Endometrial microvascular endothelial cells (primary cell): ENCODE measurements at regions not wholly inside any gene's neighbourhood (a gene's known extent, or its start where the extent isn't known, plus 50 kb on each side); places are given as distances from the start of the nearest gene placed in this dataset.
"Not testable (repeated sequence)": the region's sequence is repeated elsewhere in the genome, so short reads cannot be mapped to it uniquely, and the experiment has no call there.

ENCODE experiments used
- in situ Hi-C: cut with HindIII; loops from 2 replicates; pipeline ENCODE4 v1.10.0; 2017; ENCODE audit warnings: low sequenced_read_pairs, low pct_unique_long_range_greater_than_20kb; ENCODE audit errors: inconsistent ontology term

DNA sequence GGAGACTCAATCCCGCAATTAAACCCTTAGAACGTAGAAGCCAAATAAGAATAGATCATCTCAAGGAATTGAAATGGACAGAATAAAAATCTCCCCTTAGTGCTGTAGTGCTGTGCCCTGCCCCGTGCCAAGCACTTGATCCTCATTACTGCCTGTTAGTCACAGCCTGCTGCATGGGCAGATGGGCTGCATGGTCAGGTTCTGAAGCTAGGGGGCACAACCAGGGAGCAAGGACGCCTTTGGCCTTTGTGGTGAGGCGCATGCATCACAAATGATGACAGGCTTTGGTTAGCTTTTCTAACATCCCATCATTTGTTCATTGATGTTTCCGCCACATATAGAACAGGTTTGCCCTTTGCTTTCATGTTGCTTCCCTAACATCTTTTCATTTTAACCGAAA is 336.3 kb upstream of the ADAMTS9 start:
- in situ Hi-C loops, result no loop called here

DNA sequence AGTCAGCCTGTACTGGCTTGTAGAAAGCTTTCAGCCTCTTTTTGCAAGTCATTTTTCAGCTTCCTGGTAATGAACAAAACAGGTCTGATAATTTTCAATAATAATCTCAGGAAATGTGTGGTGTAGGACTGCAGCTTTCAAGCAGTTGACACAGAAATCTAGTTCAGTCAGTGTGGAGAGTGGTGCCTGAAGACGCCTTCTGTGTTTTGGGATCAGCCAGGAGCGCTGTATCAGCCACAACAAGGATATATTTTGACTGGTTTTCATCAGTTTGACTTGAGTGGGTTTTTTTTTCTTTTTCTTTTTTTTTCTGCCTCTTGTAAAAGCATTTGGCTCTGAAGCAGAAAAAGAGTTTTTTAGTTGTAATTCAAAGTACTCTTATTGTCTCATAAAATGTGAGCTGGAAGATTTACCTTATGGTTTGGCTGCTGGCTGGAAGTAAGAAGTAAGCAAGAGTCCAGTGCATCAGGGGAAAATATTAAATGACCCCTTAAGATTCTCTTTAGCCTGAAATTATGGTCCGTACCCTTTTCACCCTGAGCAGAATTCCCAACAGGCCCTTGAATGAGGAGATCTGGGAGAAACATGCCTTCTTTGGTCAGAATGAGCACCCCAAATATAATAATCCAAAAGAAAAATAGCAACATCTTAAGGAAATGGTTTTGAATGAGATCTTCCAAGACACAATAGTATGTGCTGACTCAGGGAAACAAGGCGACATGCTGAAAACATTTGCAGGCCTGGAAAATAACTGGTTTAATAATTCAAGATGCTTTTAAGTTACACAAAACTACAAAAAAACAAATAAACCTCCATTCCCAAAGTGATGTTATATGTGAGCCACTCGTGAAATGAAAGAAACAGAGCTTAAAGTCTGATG is 332.7 kb upstream of the ADAMTS9 start:
- in situ Hi-C loops, result no loop called here

DNA sequence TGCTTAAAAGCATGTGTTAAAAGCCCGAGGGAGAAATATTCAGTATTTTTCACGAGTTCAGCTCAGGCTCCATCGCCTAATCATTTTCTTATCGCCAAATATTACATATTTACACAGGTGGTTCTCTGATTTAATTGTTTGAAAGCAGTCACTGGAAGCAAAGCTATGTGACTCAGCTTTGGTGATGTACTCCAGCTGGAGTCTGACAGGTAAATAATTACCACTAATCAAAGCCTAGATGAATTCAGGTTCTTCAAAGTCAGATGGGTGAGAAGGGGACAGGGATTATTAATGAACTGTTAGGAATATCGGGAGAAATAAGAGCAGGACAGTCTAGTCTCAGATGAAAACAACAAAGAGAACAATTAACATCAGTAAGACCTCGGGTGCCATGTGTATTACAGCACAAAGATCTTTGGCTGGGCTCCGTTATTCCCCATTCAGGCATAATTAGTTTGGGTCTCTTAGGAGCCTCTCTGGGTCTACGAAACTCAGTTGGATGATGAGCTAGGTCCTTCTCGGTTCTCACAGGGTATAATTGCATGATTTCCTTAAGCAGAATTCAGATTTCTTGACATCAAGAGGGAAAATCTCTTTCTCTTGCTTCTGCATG is 331.7 kb upstream of the ADAMTS9 start:
- in situ Hi-C loops, result no loop called here

DNA sequence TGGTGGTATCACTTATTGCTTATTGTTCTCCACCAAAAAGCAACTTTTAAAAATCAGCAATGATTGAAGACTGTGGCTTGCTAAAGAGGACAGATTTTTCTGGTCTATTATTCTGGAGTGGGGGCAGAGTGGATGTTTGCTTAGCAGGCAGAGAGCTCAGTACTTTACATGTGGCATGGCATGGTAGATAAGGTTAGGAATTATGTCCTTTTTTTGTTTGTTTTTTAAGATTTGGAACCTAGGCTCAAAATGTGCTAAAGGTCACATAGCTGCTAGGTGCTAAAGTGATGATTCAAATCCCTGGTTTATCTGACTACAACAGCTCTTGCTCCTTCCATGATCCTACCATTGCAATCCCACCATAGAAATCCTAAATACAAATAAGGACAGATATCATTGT is 331.0 kb upstream of the ADAMTS9 start:
- in situ Hi-C loops, result no loop called here

DNA sequence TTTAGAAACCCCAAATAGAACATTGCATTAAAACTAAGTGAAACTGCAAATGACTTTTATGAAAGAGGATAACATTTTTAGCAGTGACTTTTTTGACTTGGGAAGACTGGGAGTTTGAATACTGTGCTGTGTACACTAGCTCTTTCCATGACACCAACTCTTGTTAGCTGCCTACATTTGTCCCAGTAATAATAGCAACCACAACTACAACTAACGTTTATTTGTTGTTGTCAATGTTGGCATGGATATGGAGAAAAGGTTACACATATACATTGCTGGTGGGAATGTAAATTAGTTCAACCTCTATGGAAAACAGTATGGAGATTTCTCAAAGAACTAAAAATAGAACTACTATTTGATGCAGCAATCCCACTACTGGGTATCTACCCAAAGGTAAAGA is 329.6 kb upstream of the ADAMTS9 start:
- in situ Hi-C loops, result no loop called here

DNA sequence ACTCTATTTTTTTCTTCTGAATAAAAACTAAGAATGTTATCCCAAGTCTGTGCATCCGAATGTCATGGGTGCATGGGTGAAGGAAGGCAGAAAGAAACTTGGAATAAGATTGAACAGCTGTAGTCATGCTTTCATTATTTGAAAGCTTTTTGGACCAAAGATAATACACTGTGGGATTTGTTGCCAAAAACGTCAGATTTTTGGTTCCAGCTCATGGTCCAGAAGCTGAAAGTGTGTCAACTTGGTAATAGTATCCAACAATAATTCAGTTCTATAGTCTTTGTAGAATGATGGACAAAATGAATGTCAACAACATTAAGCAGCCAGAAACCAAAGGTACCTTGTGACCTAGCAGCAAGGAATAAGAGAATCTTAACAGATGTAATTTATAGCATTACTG is 327.9 kb upstream of the ADAMTS9 start:
- in situ Hi-C loops, result no loop called here

DNA sequence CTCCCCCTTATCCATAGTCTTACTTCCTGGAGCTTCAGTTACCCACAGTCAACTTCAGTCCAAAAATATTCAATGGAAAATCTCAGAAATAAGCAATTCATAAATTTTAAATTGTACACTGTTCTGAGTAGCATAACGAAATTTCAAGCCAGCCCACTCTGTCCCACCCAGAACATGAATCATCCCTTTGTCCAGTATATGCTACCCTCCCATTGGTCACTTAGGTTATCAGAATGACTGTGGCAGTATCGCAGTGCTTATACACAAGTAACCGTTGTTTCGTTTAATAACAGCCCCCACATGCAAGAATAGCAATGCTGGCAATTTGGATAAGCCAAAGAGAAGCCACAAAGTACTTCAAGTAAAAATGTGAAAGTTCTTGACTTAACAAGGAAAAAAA is 325.3 kb upstream of the ADAMTS9 start:
- in situ Hi-C loops, result no loop called here

DNA sequence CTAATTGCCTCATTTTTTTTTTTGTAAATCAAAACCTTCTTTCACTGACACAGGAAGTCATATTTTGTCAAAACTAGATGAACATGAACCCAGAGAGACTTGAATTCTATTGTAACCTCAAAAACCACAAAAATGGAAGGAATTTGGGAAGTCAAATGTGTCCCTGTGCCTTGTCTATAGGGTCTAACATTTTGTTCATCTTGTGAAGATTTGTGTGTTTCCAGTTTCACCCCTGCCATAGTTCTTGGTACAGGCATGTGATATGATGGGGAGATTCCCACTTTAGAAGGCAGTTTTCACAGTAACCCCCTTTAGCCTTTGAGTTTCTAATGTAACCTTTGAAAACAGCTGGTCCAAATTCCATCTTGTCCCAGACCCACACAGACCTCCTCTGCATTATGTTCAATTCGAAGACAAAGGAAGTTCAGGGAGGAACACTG is 318.5 kb upstream of the ADAMTS9 start:
- in situ Hi-C loops, result no loop called here

DNA sequence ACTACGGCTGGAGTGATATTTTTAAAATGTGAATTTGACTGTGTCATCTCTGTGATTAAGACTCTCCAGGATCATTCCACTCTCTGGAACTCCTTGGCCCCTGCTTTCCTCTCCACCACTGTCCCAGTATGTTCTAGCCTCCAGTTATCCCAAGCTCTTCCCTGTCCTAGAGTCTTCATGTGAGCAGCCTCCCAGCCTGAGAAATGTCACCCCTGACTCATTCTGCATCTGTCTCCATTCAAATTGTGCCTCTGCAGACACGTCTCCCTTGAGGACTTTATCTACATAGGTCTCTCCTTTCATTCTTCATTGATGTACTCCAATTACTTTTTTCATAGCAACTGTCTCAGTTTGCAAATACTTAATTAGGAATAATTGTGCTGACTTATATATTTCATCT is 317.7 kb upstream of the ADAMTS9 start:
- in situ Hi-C loops, result no loop called here

DNA sequence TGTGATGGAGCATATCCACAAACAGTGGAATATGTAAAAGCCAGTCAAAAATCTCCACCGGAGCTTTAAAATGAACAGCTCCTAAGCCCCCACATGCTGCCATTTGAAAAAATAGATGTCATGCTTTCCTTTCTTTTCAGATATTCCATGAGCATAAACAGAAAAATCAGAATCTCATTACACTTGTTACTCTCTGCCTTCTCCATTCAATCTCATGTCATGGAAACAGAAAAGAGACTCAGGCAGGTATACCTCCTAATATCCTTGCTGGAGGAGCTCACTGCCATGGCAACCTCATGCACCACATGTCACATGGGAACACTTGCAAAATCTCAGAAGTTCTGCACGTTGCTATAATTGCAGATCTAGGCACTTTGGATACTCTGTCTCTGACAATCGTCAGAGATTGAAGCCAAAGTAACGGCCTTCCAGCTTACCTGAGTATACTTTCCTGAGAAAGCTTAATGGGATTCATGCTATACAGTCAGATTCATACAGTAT is 317.0 kb upstream of the ADAMTS9 start:
- in situ Hi-C loops, result no loop called here

DNA sequence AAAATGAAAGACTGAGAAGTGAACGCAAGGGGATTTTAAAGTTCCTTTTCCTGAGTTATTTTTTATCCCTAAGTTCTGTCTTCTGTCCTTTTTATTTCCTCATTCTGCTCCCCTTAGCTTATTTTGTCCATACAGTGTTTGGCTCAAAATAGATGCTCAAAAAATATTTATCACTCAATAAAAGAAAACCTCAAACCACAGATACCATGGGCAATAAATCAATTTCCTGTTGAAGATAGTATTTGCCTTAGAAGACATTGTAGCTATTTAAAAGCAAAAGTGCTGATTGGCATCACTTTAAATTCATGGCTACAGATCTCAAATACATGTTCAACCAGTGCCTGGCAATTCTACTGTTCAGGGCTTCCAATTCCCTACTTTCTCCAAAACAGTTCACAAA is 316.5 kb upstream of the ADAMTS9 start:
- in situ Hi-C loops, result no loop called here

DNA sequence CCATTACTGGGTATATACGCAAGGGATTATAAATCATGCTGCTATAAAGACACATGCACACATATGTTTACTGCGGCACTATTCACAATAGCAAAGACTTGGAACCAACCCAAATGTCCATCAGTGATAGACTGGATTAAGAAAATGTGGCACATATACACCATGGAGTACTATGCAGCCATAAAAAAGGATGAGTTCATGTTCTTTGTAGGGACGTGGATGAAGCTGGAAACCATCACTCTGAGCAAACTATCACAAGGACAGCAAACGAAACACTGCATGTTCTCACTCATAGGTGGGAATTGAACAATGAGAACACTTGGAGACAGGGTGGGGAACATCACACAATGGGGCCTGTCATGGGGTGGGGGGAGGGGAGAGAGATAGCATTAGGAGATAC is 313.3 kb upstream of the ADAMTS9 start:
- in situ Hi-C loops, result not testable (repeated sequence)

DNA sequence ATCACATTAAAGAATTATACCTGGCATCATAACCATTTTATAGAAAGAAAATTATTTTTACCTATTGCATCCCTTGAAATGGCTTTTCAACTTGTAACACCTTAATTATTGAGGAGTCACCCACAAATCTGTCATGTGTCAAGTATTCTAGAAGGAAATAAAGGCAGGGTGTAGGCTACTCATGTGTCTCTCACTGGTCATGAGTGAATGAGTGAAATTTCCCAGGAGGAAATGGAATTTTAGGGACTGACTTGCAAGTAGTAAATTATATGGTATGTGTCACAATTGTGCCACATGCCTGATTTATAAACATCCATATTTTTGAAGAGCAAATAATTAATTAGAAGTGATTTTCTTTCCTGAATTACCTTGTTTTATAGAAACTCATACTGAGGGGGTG is 310.5 kb upstream of the ADAMTS9 start:
- in situ Hi-C loops, result no loop called here

DNA sequence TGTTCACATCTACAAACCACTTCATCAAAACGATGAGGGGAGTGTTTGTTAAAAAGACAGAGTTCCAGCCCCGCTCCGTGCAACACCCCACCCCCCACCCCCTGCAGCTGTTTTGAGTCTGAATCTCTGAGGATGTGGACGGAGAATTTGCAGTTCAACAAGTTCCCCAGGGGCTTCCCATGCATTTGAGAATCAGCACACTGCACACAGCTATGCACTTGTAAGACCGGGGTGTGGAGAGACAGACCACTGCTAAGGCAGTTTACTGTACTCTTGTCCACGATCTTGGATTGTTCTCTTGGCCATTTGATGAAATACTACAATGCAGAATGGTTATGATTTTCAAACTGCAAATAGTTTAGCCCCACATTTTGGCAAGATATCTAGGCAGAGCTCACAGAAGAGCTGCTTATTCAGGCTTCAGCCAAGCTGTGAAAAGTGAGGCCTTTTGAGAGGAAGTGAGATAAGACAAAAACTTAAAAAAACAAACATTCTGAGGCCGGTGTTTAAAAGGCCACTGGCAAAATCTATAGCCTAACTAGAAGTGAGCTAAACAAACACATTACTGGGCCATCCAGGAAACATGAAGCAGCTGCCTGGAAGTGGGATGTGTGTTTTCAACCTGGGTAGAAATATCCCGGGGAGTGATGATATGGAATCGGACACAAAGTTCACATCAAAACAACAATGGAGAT is 308.2 kb upstream of the ADAMTS9 start:
- in situ Hi-C loops, result no loop called here

DNA sequence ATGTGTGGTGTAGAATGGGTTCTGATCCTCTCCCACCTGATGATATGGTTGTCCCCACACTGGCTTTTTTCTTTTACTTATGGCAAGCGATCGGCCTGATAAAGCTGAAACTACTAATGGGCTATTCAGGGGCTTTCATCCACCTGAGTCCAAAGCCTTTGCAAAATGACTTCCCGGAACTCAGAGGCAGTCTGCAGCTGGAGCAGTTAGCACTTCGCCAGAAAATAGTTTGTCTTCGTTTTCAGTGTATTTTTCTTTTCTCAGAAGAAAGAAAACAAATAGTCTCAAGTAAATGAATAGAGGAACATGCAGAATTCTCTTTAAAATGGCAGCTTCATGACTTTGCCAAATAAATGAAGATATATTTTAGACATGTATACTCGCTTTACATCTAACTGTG is 306.0 kb upstream of the ADAMTS9 start:
- in situ Hi-C loops, result no loop called here

DNA sequence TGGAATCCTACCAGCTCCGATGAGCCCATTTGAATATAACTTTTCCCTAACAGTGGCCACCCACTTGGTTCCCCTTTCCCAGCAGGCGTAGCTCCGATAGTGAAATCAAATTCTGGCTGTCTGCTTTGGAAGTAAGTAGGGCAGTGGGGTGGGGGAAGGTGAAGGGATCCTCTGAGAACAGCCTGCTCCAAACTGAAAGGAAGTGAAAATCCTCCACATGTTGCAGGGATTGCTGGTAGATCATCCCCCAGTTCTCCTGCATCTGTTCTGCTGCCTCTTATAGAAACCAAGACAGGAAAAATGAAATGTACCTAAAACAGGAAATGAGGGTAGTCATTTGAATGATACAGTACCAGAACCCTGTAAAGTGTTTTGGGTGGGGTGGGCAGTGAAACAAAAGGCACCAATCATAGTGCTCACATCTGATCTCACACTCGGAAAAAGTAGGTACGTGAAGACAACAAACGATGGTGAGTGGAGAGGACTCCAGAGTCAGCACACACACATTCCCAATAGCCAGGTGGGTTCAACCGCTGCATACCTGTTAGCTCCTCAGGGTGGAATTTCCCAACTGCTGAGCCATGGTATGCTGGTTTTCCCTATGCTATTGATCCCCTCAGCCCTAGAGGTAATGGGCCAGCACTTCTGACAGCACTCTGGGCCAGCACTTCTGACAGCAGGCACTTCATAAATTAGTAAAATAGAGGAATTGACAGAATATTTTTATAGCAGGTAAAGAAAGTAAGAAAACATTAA is 304.9 kb upstream of the ADAMTS9 start:
- in situ Hi-C loops, result no loop called here

DNA sequence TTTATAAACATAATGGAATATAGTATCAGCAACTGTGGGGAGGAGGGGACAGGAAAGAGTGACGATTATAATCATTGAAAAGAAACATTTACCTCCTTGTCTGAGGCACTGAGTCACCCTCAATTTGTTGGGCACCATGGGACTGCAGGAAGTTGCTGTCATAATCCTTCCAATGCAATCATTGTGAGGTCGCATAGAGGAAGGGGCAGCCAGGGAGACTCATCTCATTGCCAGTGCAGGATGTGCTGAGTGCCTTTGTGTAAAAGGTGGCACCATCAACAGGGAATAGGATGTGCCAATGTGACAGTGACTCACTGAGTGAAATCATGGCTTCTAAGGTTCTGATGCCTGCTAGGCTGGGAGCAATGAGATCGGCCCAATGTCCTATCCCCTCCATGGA is 300.4 kb upstream of the ADAMTS9 start:
- in situ Hi-C loops, result no loop called here

DNA sequence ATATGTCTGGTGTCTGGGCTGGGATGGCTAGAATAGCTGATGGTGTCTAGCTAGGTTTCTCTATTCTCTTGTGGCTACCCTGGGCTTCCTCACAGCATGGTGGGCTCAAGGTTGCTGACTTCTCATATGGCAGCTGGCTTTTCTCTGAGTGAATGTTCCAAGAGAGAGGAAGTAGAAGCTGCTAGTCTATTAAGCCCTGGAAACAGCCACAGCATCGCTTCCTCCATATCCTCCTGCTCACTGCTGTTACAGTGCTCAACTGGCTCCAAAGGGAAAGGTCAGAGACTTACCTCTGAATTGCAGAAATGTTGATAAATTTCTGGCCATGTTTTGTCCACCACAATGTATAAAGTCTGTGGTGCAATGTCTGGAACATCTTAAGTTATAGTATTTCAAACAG is 299.9 kb upstream of the ADAMTS9 start:
- in situ Hi-C loops, result no loop called here

DNA sequence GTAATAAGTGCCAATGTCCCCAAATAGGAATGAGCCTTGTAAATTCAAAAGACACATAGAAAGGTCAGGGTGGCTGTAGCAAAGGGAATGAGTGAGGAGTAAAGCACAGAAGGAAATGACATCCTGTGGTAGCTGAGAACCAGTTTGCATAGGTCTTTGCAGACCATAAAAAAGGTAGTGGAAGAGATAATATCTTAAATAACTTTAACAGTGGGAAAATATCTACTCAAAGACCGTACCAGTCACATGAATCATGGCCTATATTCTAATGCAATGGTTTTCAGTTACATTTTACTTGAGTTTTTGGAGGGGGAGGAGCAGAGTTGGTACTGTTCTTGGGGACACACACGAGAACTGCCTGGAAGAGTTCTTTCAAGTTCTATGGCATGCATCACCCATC is 297.3 kb upstream of the ADAMTS9 start:
- in situ Hi-C loops, result no loop called here
